Psoas muscle (tissue), 7 donors: ENCODE measurements at regions not wholly inside any gene's neighbourhood (a gene's known extent, or its start where the extent isn't known, plus 50 kb on each side); places are given as distances from the start of the nearest gene placed in this dataset.

ENCODE experiments used
- ATAC-seq, 4 donors: fragments of 200-7000 bp; cut with Tn5 transposase; one replicate each; pipeline ENCODE4 v1.9.1; 2020; ENCODE audit warnings: moderate library complexity in 3 of 4, mild to moderate bottlenecking in 2 of 4
- DNase-seq, 2 donors: peaks; one replicate each; pipeline ENCODE4 v3.0.0-alpha.2; 2020
- H3K27ac ChIP-seq: fragments of 200-600 bp; one replicate; pipeline ENCODE4 v1.8.0; 2022
- H3K27me3 ChIP-seq, 3 donors: fragments of 200-600 bp in 1 of 3; one replicate each; pipeline versions ENCODE4 v1.6.1 to v1.8.0; 2013 to 2022; ENCODE audit warnings: low read length in 2 of 3, mild to moderate bottlenecking in 2 of 3, moderate library complexity in 1 of 3; ENCODE audit not compliant: insufficient read depth in 3 of 3
- H3K36me3 ChIP-seq, 2 donors: fragments of 200-600 bp in 1 of 2; one replicate each; pipeline versions ENCODE4 v1.6.1 to v1.8.0; 2013 to 2022; ENCODE audit warnings: low read depth in 1 of 2, mild to moderate bottlenecking in 1 of 2, moderate library complexity in 1 of 2; ENCODE audit not compliant: insufficient read depth in 1 of 2
- H3K4me1 ChIP-seq: fragments of 200-600 bp; one replicate; pipeline ENCODE4 v1.8.0; 2022
- H3K4me3 ChIP-seq: fragments of 200-600 bp; one replicate; pipeline ENCODE4 v1.8.0; 2022; ENCODE audit warnings: mild to moderate bottlenecking
- H3K9me3 ChIP-seq: fragments of 200-600 bp; one replicate; pipeline ENCODE4 v1.8.0; 2022
- WGBS, 3 donors: extraction: QIAGEN DNeasy Blood & Tissue Kit; methylation state at CpG; one replicate each; pipeline versions ENCODE4 v1.1.6 to v1.1.7; 2013; 5-methylcytosine and 5-hydroxymethylcytosine counted together
- intact Hi-C, 2 donors: fragments of 100-400 bp; cut with DNase I; formaldehyde crosslinking; loops; one replicate each; pipeline versions ENCODE4 v1.11.0 to v1.14.2; 2022
- TF ChIP-seq, protein P1 (sequence below): fragments of 200-600 bp; IDR thresholded peaks from one replicate; pipeline ENCODE4 v1.8.0; 2022; ENCODE audit warnings: antibody characterized with exemption
- donor health status: healthy with polysubstance abuse.
- donor health status: DM: no; HTN: no; CAD: no; lungs with moderate emphysema.
- donor health status: Bipolar disorder and iron deficiency.
- donor health status: healthy.
- donor health status: DM: yes; HTN: yes; CAD: no.
- donor health status: DM: no; HTN: no; CAD: no.
- donor health status: DM: yes; HTN: yes; CAD: no.

DNA sequence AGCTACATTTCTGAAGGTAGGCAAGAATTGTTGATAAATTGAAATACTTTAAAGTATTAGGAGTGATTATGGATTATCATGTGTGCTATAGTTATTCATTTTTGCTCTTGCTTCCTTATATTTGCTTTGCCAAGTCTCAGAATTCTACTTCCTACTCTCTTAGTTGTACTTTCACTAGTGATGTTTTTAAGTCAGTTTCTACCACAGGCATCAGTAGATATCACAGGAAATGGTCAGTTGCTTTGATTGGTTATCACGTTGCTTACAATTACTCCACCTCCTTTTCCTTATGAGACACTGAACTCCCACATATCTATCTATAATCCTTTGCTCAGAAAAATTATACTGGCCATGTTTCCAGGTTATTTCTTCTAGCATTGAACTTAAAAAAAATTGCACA lies 472.8 kb downstream of the DMRTA1 start:
- Histone ChIP-seq H3K4me3 (no peak overlapping the region), H3K36me3 (no peaks in the 10 kb centered on the region), H3K9me3 (no peaks in the 10 kb centered on the region), H3K4me1 (no peaks in the 10 kb centered on the region), H3K27ac (no peak overlapping the region), H3K27me3 (no peaks in the 10 kb centered on the region)
- TF ChIP-seq, protein P1, sequence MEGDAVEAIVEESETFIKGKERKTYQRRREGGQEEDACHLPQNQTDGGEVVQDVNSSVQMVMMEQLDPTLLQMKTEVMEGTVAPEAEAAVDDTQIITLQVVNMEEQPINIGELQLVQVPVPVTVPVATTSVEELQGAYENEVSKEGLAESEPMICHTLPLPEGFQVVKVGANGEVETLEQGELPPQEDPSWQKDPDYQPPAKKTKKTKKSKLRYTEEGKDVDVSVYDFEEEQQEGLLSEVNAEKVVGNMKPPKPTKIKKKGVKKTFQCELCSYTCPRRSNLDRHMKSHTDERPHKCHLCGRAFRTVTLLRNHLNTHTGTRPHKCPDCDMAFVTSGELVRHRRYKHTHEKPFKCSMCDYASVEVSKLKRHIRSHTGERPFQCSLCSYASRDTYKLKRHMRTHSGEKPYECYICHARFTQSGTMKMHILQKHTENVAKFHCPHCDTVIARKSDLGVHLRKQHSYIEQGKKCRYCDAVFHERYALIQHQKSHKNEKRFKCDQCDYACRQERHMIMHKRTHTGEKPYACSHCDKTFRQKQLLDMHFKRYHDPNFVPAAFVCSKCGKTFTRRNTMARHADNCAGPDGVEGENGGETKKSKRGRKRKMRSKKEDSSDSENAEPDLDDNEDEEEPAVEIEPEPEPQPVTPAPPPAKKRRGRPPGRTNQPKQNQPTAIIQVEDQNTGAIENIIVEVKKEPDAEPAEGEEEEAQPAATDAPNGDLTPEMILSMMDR = no peak
- intact Hi-C loops = no loop called here
- no peak for DNase-seq
- ATAC-seq = no peak
- 55 to 73% (median 58%) methylated on average over 1 of the region's 1 CpG for WGBS, 3 donors

DNA sequence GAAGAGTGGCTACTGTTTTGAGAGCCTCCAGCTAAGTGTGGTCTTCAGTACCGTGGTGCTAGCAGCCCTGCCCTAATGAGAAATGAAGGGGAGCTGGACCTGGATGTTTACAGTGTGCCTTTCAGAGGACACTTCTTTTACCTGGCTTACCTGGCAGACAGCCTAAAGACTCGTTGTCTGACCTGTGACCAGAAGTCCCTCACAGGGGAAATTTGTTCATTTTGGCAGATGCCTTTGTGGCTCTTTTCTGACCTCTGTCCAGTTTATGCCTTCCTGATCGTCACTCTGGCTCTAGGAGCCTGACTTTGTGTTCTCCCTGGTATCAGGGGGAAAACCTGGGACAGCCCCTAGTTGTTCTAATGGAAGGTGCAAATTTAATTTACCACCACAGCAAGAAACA lies 475.1 kb downstream of the DMRTA1 start:
- no peak overlapping the region for H3K4me3 ChIP-seq
- intact Hi-C loops = no loop called here
- TF ChIP-seq, protein P1 = no peak
- ATAC-seq (no peak), DNase-seq (no peak)
- WGBS, 3 donors = 55 to 66% (median 56%) methylated on average over 3 of the region's 3 CpGs
- H3K27ac ChIP-seq = no peak overlapping the region
- H3K36me3 ChIP-seq = no peaks in the 10 kb centered on the region
- H3K9me3 ChIP-seq = no peaks in the 10 kb centered on the region
- no peaks in the 10 kb centered on the region for H3K27me3 ChIP-seq
- no peaks in the 10 kb centered on the region for H3K4me1 ChIP-seq

DNA sequence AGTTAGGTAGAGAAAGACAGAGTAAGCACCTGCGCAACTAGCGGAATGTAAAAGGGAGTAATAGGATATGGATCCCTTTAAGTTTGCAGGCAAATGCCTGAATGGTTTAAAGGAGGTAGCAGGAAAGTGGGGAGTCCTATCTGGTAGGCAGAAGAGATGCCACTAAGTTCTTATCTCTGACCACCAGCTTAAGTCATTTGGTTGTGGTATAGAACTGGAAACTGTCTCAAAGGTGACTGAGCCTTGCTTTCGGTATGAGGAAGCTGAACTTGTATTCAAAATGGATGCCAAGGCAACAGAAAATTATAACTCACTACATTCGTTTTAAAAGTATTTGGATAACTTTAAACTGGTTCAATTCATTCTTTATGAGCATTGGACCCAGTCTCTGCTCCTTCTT lies 475.6 kb downstream of the DMRTA1 start:
- TF ChIP-seq, protein P1 = no peak
- no peak overlapping the region for H3K27ac ChIP-seq
- H3K4me3 ChIP-seq = no peak overlapping the region
- no peaks in the 10 kb centered on the region for H3K4me1 ChIP-seq
- intact Hi-C loops = no loop called here
- H3K36me3 ChIP-seq = no peaks in the 10 kb centered on the region
- 83 to 86% (median 86%) methylated on average over 4 of the region's 4 CpGs for WGBS, 3 donors
- DNase-seq (no peak), ATAC-seq (no peak)
- no peaks in the 10 kb centered on the region for H3K9me3 ChIP-seq
- H3K27me3 ChIP-seq = no peaks in the 10 kb centered on the region

DNA sequence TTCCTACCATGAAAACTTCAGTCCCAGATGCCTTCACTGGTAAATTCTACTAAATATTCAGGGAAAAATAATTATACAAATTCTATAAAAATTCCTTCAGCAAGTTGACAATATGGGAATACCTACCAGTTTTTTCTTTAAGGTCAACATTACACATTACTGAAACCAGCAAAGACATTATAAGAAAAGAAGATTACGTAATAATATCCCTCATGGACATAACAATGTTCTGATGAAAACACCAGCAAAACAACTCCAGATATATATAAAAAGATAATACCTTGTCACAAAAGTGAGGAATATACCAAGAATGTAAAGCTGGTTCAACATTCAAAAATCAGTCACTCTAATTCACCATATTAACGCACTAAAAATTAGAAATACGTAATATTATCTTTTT lies 507.9 kb downstream of the DMRTA1 start:
- WGBS, 3 donors = 95 to 99% (median 96%) methylated on average over 3 of the region's 3 CpGs
- H3K4me1 ChIP-seq = no peaks in the 10 kb centered on the region
- DNase-seq (no peak), ATAC-seq (no peak)
- TF ChIP-seq, protein P1 = no peak
- H3K27ac ChIP-seq = no peak overlapping the region
- no peaks in the 10 kb centered on the region for H3K27me3 ChIP-seq
- H3K36me3 ChIP-seq = no peaks in the 10 kb centered on the region
- no peaks in the 10 kb centered on the region for H3K9me3 ChIP-seq
- intact Hi-C loops = no loop called here
- H3K4me3 ChIP-seq = no peak overlapping the region

DNA sequence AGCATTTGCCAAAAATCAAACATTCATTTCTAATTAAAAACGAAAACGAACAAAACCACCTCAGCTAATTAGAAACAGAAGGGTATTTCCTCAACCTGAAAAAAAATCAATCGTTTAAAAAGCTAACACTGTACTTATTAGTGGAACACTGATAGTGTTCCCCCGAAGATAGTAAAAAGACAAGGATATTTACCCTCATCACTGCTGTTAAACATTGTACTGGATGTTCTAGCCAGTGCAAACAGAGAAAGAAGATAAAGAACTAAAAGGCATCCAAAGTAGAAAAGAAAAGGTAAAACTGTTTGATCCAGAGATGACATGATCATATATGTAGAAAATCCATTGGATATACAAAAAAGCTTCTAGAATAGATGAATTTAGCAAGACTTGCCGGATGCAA lies 508.3 kb downstream of the DMRTA1 start:
- intact Hi-C loops = no loop called here
- DNase-seq (no peak), ATAC-seq (no peak)
- Histone ChIP-seq H3K4me3 (no peak overlapping the region), H3K36me3 (no peaks in the 10 kb centered on the region), H3K27ac (no peak overlapping the region), H3K4me1 (no peaks in the 10 kb centered on the region), H3K9me3 (no peaks in the 10 kb centered on the region), H3K27me3 (no peaks in the 10 kb centered on the region)
- TF ChIP-seq, protein P1 = no peak
- 87 to 90% (median 87%) methylated on average over 5 of the region's 5 CpGs for WGBS, 3 donors
